Activated T-helper 1 cell treated with anti-CD3 and anti-CD28 coated beads, Interleukin-12 subunit alpha, Interleukin-12 subunit beta, Interleukin-2, Interleukin-4 antibody, amounts not matched to agents 30 ng/mL and 10 ng/mL and 1 ng/mL, durations not matched to agents 14 hours and 24 hours and 36 hours (primary cell): ENCODE measurements at regions not wholly inside any gene's neighbourhood (a gene's known extent, or its start where the extent isn't known, plus 50 kb on each side); places are given as distances from the start of the nearest gene placed in this dataset.

ENCODE experiments used
- DNase-seq: peaks from one replicate; pipeline ENCODE4 v3.0.0; 2021; ENCODE audit warnings: low spot score
- H3K27ac Mint-ChIP-seq: one replicate; pipeline ENCODE4 v1.8.0; 2021; ENCODE audit warnings: mild to moderate bottlenecking, mixed read lengths
- H3K27me3 Mint-ChIP-seq: one replicate; pipeline ENCODE4 v1.8.0; 2022; ENCODE audit warnings: mild to moderate bottlenecking, moderate library complexity, mixed read lengths; ENCODE audit not compliant: insufficient read depth
- H3K36me3 Mint-ChIP-seq: one replicate; pipeline ENCODE4 v1.8.0; 2021; ENCODE audit warnings: low read depth, mixed read lengths
- H3K4me1 Mint-ChIP-seq: one replicate; pipeline ENCODE4 v1.8.0; 2021; ENCODE audit warnings: low read depth, mixed read lengths
- H3K4me3 Mint-ChIP-seq: one replicate; pipeline ENCODE4 v1.8.0; 2021; ENCODE audit warnings: mild to moderate bottlenecking, moderate library complexity, mixed read lengths
- H3K9me3 Mint-ChIP-seq: one replicate; pipeline ENCODE4 v1.8.0; 2021; ENCODE audit warnings: mixed read lengths
- intact Hi-C: fragments of 100-400 bp; cut with micrococcal nuclease; formaldehyde crosslinking; loops from one replicate; pipeline ENCODE4 v1.15.1; 2024

- H3K27ac Mint-ChIP-seq, result no peak overlapping the region
- no peaks in the 10 kb centered on the region for H3K4me1 Mint-ChIP-seq
- H3K27me3 Mint-ChIP-seq, result no peaks in the 10 kb centered on the region
- H3K36me3 Mint-ChIP-seq, result no peaks in the 10 kb centered on the region
- H3K9me3 Mint-ChIP-seq, result no peaks in the 10 kb centered on the region
- no peak overlapping the region for H3K4me3 Mint-ChIP-seq
- DNase-seq, result no peak
- intact Hi-C loops, result no loop called here
Observed at GRCh38 chr13:76189882-76190519, 553.9 kb downstream of the LMO7 start.

- no peaks in the 10 kb centered on the region for H3K4me1 Mint-ChIP-seq
Observed at GRCh38 chr13:76175961-76176725, 540.0 kb downstream of the LMO7 start.

GRCh38 chr13:76168661-76169060 lies 532.5 kb downstream of the LMO7 start:
- no peak overlapping the region for H3K4me3 Mint-ChIP-seq
- intact Hi-C loops, result no loop called here
- H3K27ac Mint-ChIP-seq, result no peak overlapping the region
- no peaks in the 10 kb centered on the region for H3K9me3 Mint-ChIP-seq
- H3K4me1 Mint-ChIP-seq, result no peaks in the 10 kb centered on the region
- DNase-seq, result no peak
- no peaks in the 10 kb centered on the region for H3K36me3 Mint-ChIP-seq
- H3K27me3 Mint-ChIP-seq, result peaks cover 3% of the 10 kb centered on the region

More at GRCh38 chr13:76175961-76176725, 540.0 kb downstream of the LMO7 start:
- Mint-ChIP-seq H3K4me3 (no peak overlapping the region), H3K36me3 (no peaks in the 10 kb centered on the region), H3K27me3 (no peaks in the 10 kb centered on the region), H3K27ac (no peak overlapping the region), H3K9me3 (no peaks in the 10 kb centered on the region)
- DNase-seq, result no peak
- intact Hi-C loops, result no loop called here

DNA sequence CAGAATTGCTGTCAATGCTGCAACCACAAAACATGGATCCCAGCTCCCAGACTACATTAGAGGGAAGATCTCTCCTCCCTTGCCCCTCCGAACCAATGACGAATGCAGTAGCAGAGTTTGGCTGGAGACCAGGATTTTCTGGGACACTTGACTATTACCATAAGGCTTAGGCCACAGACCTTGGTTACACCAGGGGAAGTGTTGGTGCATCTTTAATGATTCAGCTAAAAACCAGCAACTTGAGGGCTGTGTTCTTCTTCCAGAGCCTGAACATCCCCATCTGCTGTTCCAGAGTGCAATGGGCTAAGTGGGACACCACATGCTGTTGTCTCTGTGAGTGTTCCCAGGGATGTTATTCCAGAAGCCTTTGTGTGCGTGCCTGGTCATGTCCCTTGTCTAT lies 528.2 kb downstream of the LMO7 start:
- intact Hi-C loops, result no loop called here
- DNase-seq, result no peak
- H3K4me1 Mint-ChIP-seq, result no peaks in the 10 kb centered on the region
- H3K27ac Mint-ChIP-seq, result no peak overlapping the region
- no peaks in the 10 kb centered on the region for H3K9me3 Mint-ChIP-seq
- no peaks in the 10 kb centered on the region for H3K36me3 Mint-ChIP-seq
- no peak overlapping the region for H3K4me3 Mint-ChIP-seq
- H3K27me3 Mint-ChIP-seq, result peaks cover 1% of the 10 kb centered on the region

DNA sequence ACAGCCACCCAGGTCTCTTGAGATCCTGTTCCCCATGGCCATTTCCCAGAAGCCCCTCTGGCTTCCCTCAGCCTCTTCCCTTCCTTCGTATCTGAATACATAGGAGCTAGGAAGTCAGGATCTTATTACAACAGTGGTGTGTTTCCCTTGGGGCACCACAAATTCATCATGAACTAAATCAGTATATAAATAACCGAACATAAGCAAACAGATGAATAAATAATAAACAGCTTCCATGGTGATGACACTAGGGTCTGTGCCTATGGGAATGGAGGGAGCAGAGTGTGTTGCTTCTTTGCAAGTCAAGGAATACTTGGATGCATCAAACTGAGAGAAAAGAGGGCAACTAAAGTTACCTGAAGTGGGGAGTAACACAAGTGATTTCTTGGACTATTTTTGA lies 527.6 kb downstream of the LMO7 start:
- Mint-ChIP-seq H3K4me1 (no peaks in the 10 kb centered on the region), H3K36me3 (no peaks in the 10 kb centered on the region), H3K9me3 (no peaks in the 10 kb centered on the region), H3K4me3 (no peak overlapping the region), H3K27ac (no peak overlapping the region), H3K27me3 (peaks cover 1% of the 10 kb centered on the region)
- DNase-seq, result no peak
- intact Hi-C loops, result no loop called here

GRCh38 chr13:76160961-76161925 lies 525.1 kb downstream of the LMO7 start:
- no peak for DNase-seq
- no peaks in the 10 kb centered on the region for H3K36me3 Mint-ChIP-seq
- H3K27me3 Mint-ChIP-seq, result no peaks in the 10 kb centered on the region
- intact Hi-C loops, result no loop called here
- no peak overlapping the region for H3K27ac Mint-ChIP-seq
- H3K4me3 Mint-ChIP-seq, result no peak overlapping the region
- no peaks in the 10 kb centered on the region for H3K9me3 Mint-ChIP-seq
- no peaks in the 10 kb centered on the region for H3K4me1 Mint-ChIP-seq

DNA sequence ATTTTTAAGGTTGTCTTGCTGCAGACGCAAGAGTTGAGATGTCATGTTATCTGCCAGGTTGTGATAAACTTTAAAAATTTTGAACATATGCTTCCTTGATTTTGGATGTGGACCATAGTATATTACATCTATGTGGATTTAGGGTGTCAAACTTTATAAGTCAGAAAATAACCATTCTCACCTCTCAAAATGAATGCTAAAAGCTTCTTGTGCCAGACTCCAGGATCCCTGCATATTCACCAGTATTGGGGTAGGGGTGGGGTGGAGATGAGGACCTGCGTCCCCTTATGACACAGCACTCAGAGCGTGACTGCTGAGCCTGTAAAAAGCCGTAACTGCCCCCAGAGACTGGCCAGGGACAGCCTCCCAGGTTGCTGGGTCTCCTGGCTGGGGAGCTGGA lies 524.4 kb downstream of the LMO7 start:
- H3K4me3 Mint-ChIP-seq, result no peak overlapping the region

DNA sequence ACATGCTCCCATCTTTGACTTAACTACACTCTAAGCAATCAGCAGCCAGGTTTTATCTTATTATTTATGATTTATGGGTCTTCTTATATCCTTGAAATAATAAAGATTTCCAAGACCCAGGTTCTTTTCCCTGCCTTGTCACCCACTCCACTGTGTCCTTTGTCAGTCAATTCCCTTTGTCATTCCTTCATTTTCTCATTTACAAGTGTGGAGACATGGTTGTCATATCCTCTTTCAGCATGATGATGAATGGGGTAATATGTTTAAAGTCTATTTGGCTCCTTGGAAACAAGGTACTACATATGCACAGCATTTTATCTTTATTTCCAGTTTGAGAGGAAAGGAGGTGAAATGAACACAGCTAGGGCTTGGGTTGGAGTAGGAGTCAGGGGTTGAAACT lies 521.8 kb downstream of the LMO7 start:
- no peaks in the 10 kb centered on the region for H3K9me3 Mint-ChIP-seq
- no peaks in the 10 kb centered on the region for H3K4me1 Mint-ChIP-seq
- no peaks in the 10 kb centered on the region for H3K27me3 Mint-ChIP-seq
- intact Hi-C loops, result no loop called here
- H3K4me3 Mint-ChIP-seq, result no peak overlapping the region
- H3K27ac Mint-ChIP-seq, result no peak overlapping the region
- no peak for DNase-seq
- no peaks in the 10 kb centered on the region for H3K36me3 Mint-ChIP-seq

More for the DNA sequence above, 524.4 kb downstream of the LMO7 start:
- Mint-ChIP-seq H3K27ac (no peak overlapping the region), H3K27me3 (no peaks in the 10 kb centered on the region), H3K36me3 (no peaks in the 10 kb centered on the region), H3K9me3 (no peaks in the 10 kb centered on the region), H3K4me1 (no peaks in the 10 kb centered on the region)
- intact Hi-C loops, result no loop called here
- DNase-seq, result no peak

- no peaks in the 10 kb centered on the region for H3K4me1 Mint-ChIP-seq
- H3K36me3 Mint-ChIP-seq, result no peaks in the 10 kb centered on the region
Observed at GRCh38 chr13:76153239-76153638, 517.1 kb downstream of the LMO7 start.

DNA sequence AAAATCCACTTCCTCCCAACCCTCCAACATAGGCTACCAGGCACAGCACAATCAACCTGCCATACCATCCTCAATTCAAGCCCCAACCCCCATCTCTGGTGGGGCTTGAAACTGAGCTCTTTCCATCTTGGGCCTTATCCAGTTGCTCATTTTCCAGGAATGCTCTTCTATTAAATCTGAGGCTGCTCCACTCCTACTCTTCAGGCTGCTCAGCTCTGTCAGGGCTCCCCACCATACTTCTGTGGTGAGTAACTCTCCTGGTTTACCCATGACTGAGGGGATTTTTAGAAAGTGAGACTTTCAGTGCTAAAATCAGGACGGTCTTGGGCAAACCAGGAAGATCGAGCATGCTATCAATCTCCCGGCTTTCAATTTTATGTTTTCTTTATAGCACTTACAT lies 512.8 kb downstream of the LMO7 start:
- Mint-ChIP-seq H3K27me3 (no peaks in the 10 kb centered on the region), H3K36me3 (no peaks in the 10 kb centered on the region), H3K4me3 (no peak overlapping the region), H3K9me3 (no peaks in the 10 kb centered on the region), H3K4me1 (no peaks in the 10 kb centered on the region), H3K27ac (no peak overlapping the region)
- intact Hi-C loops, result no loop called here
- no peak for DNase-seq

More at GRCh38 chr13:76153239-76153638, 517.1 kb downstream of the LMO7 start:
- DNase-seq, result no peak
- no peaks in the 10 kb centered on the region for H3K9me3 Mint-ChIP-seq
- intact Hi-C loops, result no loop called here
- H3K27ac Mint-ChIP-seq, result no peak overlapping the region
- H3K27me3 Mint-ChIP-seq, result no peaks in the 10 kb centered on the region
- H3K4me3 Mint-ChIP-seq, result no peak overlapping the region

DNA sequence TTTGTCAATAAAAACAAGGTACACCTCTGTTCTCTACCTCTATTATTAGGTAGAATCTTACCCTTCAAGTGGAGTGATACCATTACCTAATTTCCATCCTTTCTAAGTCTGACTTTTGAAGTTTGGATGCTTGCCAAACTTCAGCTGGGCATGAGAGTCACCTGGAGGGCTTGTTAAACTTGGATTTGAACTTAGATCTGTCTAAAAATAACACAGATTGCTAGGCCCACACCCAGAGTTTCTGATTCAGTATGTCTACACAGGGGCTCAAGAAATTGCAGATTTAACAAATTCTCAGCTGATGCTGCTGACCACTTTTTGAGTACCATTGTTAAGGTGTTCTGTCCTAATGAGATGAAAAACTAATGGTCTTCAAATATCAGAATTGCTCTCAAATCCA lies 512.2 kb downstream of the LMO7 start:
- no peaks in the 10 kb centered on the region for H3K9me3 Mint-ChIP-seq
- no peaks in the 10 kb centered on the region for H3K4me1 Mint-ChIP-seq
- intact Hi-C loops, result no loop called here
- no peaks in the 10 kb centered on the region for H3K36me3 Mint-ChIP-seq
- H3K27me3 Mint-ChIP-seq, result no peaks in the 10 kb centered on the region
- no peak overlapping the region for H3K4me3 Mint-ChIP-seq
- DNase-seq, result no peak
- no peak overlapping the region for H3K27ac Mint-ChIP-seq

DNA sequence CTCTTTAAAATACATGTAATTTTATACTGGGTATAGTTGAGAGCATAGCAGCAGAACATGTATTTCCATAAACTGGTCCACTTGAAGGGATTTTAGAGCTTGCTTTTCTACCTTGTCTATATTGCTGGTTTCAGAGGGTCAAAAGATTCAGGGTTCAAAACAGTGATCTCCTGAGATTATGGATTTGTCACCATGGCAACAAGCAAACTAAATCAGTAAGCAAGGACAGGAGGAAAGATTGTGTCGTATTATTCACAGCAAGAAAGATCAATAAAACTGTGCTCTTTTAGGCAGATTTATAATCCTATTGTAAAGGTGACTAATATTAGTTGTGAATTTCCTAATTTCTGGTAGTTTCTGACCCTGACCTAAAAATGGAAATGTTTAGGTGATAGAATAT lies 496.4 kb downstream of the LMO7 start:
- H3K27me3 Mint-ChIP-seq, result no peaks in the 10 kb centered on the region
- H3K36me3 Mint-ChIP-seq, result no peaks in the 10 kb centered on the region
- no peak overlapping the region for H3K27ac Mint-ChIP-seq
- intact Hi-C loops, result no loop called here
- H3K9me3 Mint-ChIP-seq, result no peaks in the 10 kb centered on the region
- no peaks in the 10 kb centered on the region for H3K4me1 Mint-ChIP-seq
- no peak overlapping the region for H3K4me3 Mint-ChIP-seq
- no peak for DNase-seq

GRCh38 chr13:76131551-76131950 lies 495.4 kb downstream of the LMO7 start:
- H3K27ac Mint-ChIP-seq, result no peak overlapping the region

More at GRCh38 chr13:76131551-76131950, 495.4 kb downstream of the LMO7 start:
- H3K27me3 Mint-ChIP-seq, result no peaks in the 10 kb centered on the region
- H3K4me1 Mint-ChIP-seq, result no peaks in the 10 kb centered on the region
- no peak overlapping the region for H3K4me3 Mint-ChIP-seq
- H3K36me3 Mint-ChIP-seq, result no peaks in the 10 kb centered on the region
- intact Hi-C loops, result no loop called here
- no peaks in the 10 kb centered on the region for H3K9me3 Mint-ChIP-seq
- DNase-seq, result no peak
